DMS 273 treated with DMSO at 0.1 percent for 48 hours (cell line): ENCODE measurements at regions not wholly inside any gene's neighbourhood (a gene's known extent, or its start where the extent isn't known, plus 50 kb on each side); places are given as distances from the start of the nearest gene placed in this dataset.
A peak's percentile ranks its signal among the peaks of the same experiment; 100 is the strongest.

Experiments used
- DNase-seq: peaks from one replicate; lab custom pipeline; 2025; lab: John Stamatoyannopoulos, UW

GRCh38 chr9:88077071-88077617 is 61.1 kb downstream of the SPATA31C2 start:
- DNase-seq = no peak

- DNase-seq = peak; percentile 69
Measured at GRCh38 chr9:88076286-88077070, 61.8 kb downstream of the SPATA31C2 start.

- DNase-seq = peak; percentile 17
Measured at GRCh38 chr9:88075966-88076285, 62.3 kb downstream of the SPATA31C2 start.

- no peak for DNase-seq
Measured at GRCh38 chr9:88075506-88075905, 62.8 kb downstream of the SPATA31C2 start.

GRCh38 chr9:88074931-88075330 is 63.3 kb downstream of the SPATA31C2 start:
- DNase-seq = no peak

- no peak for DNase-seq
Measured at GRCh38 chr9:88072831-88073375, 65.4 kb downstream of the SPATA31C2 start.

- no peak for DNase-seq
Measured at GRCh38 chr9:88071331-88071730, 66.9 kb downstream of the SPATA31C2 start.

- no peak for DNase-seq
Measured at GRCh38 chr9:88065619-88066018, 72.7 kb downstream of the SPATA31C2 start.

GRCh38 chr9:88064554-88064953 is 73.7 kb downstream of the SPATA31C2 start:
- no peak for DNase-seq

- DNase-seq = no peak
Measured at GRCh38 chr9:88060746-88061145, 77.5 kb downstream of the SPATA31C2 start.

- DNase-seq = no peak
Measured at GRCh38 chr9:88059469-88059868, 78.8 kb downstream of the SPATA31C2 start.

GRCh38 chr9:88056876-88057275 is 81.4 kb downstream of the SPATA31C2 start:
- DNase-seq = no peak

GRCh38 chr9:88053856-88054501 is 79.6 kb upstream of the CDK20 start:
- DNase-seq = no peak

- no peak for DNase-seq
Measured at GRCh38 chr9:88052321-88052965, 78.1 kb upstream of the CDK20 start.

GRCh38 chr9:88051138-88051537 is 76.8 kb upstream of the CDK20 start:
- no peak for DNase-seq

GRCh38 chr9:88049677-88050307 is 75.5 kb upstream of the CDK20 start:
- no peak for DNase-seq

- DNase-seq = no peak
Measured at GRCh38 chr9:88046542-88046941, 72.2 kb upstream of the CDK20 start.

- no peak for DNase-seq
Measured at GRCh38 chr9:88045686-88046085, 71.4 kb upstream of the CDK20 start.

- no peak for DNase-seq
Measured at GRCh38 chr9:88044200-88044599, 69.9 kb upstream of the CDK20 start.

GRCh38 chr9:88043647-88044046 is 69.3 kb upstream of the CDK20 start:
- DNase-seq = no peak

GRCh38 chr9:88041447-88041846 is 67.1 kb upstream of the CDK20 start:
- no peak for DNase-seq

- no peak for DNase-seq
Measured at GRCh38 chr9:88037285-88037845, 63.0 kb upstream of the CDK20 start.
